ENCODE measurements at regions not wholly inside any gene's neighbourhood (a gene's known extent, or its start where the extent isn't known, plus 50 kb on each side); places are given as distances from the start of the nearest gene placed in this dataset.
"Not testable (repeated sequence)": the region's sequence is repeated elsewhere in the genome, so short reads cannot be mapped to it uniquely, and the experiment has no call there.

DNA sequence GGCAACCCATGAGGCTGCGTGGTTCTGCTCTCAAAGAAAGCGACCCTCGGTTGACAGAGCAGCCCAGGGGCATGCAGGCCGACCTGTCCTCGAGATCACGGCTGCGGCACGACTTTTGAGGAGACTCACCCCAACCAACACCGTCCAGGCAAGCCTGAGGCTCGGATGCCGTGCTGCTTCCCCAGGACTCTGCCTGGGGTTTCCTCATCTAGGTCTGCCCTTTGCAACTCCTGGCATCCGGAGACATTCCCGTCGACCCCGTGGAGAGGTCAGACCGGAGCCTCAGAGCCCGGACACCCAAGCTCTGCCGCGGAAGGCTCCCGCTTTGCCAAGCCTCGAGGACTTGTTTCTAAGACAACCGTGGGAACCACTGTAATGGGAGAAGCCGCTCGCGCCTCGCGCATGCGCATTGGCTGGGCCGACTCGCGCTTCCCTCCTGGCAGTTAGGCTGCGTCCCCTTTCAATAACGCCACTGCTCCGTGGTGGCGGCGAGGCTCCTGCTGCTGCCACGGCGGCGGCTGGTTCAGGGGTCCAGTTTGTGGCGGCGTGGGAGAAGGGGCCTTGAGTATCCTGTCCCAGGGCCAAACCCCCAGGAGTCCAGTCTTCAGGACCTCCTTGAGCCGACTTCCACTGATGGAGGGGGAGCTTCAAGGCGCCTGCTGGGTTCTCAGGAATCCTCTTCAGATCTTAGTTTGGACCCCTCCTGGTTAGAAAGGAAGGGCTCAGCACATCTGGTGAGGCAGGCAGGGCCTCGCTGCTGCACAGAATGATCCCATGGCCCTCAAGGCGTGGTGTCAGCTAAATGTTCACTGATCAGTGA, 101.7 kb upstream of the ZNF337 start:
- ATAC-seq; DNase-seq; H3K9me3 Mint-ChIP-seq; H3K36me3 Mint-ChIP-seq; H3K4me3 Mint-ChIP-seq; CTCF ChIA-PET; H3K4me1 ChIP-seq (ENCODE audit: control insufficient read depth in 2 of 2, insufficient read depth in 2 of 2, low read length in 2 of 2); H3K4me3 ChIP-seq (ENCODE audit: low read length); intact Hi-C loops (cut with micrococcal nuclease); H3K27me3 Mint-ChIP-seq; POLR2A ChIA-PET; H3K9me3 ChIP-seq (ENCODE audit: control insufficient read depth in 2 of 3, low read length in 3 of 3); H3K27ac ChIP-seq (ENCODE audit: low read depth, low read length); H3K27me3 ChIP-seq (ENCODE audit: control insufficient read depth in 2 of 2, insufficient read depth in 2 of 2, low read length in 2 of 2); H3K36me3 ChIP-seq (ENCODE audit: control insufficient read depth in 2 of 3, insufficient read depth in 3 of 3, low read length in 3 of 3); H3K27ac Mint-ChIP-seq; H3K4me1 Mint-ChIP-seq: not testable (repeated sequence)

GRCh38 chr20:25797062-25797461, 100.4 kb upstream of the ZNF337 start:
- ATAC-seq; H3K4me1 ChIP-seq (ENCODE audit: control insufficient read depth in 2 of 2, insufficient read depth in 2 of 2, low read length in 2 of 2); H3K27ac ChIP-seq (ENCODE audit: low read depth, low read length); H3K36me3 ChIP-seq (ENCODE audit: control insufficient read depth in 2 of 3, insufficient read depth in 3 of 3, low read length in 3 of 3); H3K9me3 Mint-ChIP-seq; H3K36me3 Mint-ChIP-seq; H3K4me3 ChIP-seq (ENCODE audit: low read length); H3K27me3 ChIP-seq (ENCODE audit: control insufficient read depth in 2 of 2, insufficient read depth in 2 of 2, low read length in 2 of 2); CTCF ChIA-PET; H3K27ac Mint-ChIP-seq; POLR2A ChIA-PET; H3K27me3 Mint-ChIP-seq; H3K4me1 Mint-ChIP-seq; H3K4me3 Mint-ChIP-seq; DNase-seq; intact Hi-C loops (cut with micrococcal nuclease); H3K9me3 ChIP-seq (ENCODE audit: control insufficient read depth in 2 of 3, low read length in 3 of 3): not testable (repeated sequence)

DNA sequence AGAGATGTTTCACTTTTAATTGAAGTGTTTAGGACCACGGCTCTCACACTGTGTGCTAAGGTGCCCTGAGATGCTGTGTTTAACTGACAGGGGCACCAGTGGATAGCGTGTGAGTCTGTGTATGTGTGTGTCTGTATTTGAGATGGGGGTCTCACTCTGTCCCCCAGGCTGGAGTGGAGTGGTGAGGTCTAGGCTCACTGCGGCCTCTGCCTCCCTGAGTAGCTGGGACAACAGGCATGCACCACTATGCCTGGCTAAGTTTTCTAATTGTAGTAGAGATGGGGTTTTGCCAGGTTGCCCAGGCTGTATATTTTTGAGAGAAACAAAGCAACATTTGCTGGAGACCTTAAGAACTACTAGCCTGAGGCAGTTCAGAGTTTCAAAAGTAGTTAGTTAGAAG, 80.6 kb upstream of the ZNF337 start:
- ATAC-seq; H3K4me3 ChIP-seq (ENCODE audit: low read length); intact Hi-C loops (cut with micrococcal nuclease); H3K27me3 Mint-ChIP-seq; H3K4me3 Mint-ChIP-seq; H3K27me3 ChIP-seq (ENCODE audit: control insufficient read depth in 2 of 2, insufficient read depth in 2 of 2, low read length in 2 of 2); H3K27ac ChIP-seq (ENCODE audit: low read depth, low read length); H3K27ac Mint-ChIP-seq; H3K9me3 ChIP-seq (ENCODE audit: control insufficient read depth in 2 of 3, low read length in 3 of 3); H3K36me3 ChIP-seq (ENCODE audit: control insufficient read depth in 2 of 3, insufficient read depth in 3 of 3, low read length in 3 of 3); H3K4me1 Mint-ChIP-seq; H3K36me3 Mint-ChIP-seq; POLR2A ChIA-PET; CTCF ChIA-PET; H3K9me3 Mint-ChIP-seq; H3K4me1 ChIP-seq (ENCODE audit: control insufficient read depth in 2 of 2, insufficient read depth in 2 of 2, low read length in 2 of 2); DNase-seq: not testable (repeated sequence)

DNA sequence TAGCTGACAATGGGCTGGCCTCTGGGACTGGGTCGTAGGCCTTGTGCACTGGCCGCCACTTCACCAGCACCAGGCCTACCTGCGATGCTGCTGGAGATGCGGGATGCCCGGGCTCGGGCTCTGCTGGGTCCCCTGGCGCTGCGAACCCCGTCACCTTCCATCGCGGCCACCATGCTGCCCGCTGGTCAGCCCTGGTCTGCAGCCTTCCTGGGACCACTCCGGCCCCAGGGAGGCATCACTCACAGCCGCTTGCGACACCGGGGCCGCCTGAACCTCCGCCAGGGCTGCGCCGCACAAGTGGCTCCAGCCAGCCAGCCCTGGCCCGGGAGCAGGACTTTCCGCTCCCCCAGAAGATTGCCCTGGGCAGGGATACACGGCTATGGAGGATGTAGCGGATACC, 78.1 kb upstream of the ZNF337 start:
- H3K36me3 Mint-ChIP-seq; H3K9me3 Mint-ChIP-seq; H3K4me1 Mint-ChIP-seq; H3K4me3 Mint-ChIP-seq; H3K27me3 Mint-ChIP-seq; ATAC-seq; POLR2A ChIA-PET; H3K27ac Mint-ChIP-seq; intact Hi-C loops (cut with micrococcal nuclease); DNase-seq; H3K4me1 ChIP-seq (ENCODE audit: control insufficient read depth in 2 of 2, insufficient read depth in 2 of 2, low read length in 2 of 2); H3K27ac ChIP-seq (ENCODE audit: low read depth, low read length); H3K36me3 ChIP-seq (ENCODE audit: control insufficient read depth in 2 of 3, insufficient read depth in 3 of 3, low read length in 3 of 3); CTCF ChIA-PET; H3K4me3 ChIP-seq (ENCODE audit: low read length); H3K9me3 ChIP-seq (ENCODE audit: control insufficient read depth in 2 of 3, low read length in 3 of 3); H3K27me3 ChIP-seq (ENCODE audit: control insufficient read depth in 2 of 2, insufficient read depth in 2 of 2, low read length in 2 of 2): not testable (repeated sequence)

DNA sequence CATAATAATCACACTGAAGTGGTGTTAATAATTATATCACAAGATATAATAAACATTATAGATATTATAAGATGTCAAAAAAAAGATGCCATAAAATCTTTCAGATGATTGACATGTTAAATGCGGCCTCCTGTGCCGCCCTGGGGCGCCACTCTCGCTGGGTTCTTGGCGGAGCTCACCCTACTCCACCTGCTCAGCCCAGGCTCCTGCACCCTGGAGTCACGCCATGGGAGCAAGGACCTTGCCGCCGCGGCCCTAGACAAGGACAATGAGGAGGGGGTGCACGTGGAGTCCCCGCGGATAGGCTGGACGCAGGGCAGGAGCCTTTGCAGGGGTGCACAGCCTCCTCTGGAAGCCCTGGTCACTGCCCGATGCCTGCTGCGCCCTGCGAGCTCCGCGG, 77.5 kb upstream of the ZNF337 start:
- H3K27me3 Mint-ChIP-seq; H3K27ac ChIP-seq (ENCODE audit: low read depth, low read length); ATAC-seq; H3K9me3 ChIP-seq (ENCODE audit: control insufficient read depth in 2 of 3, low read length in 3 of 3); H3K9me3 Mint-ChIP-seq; H3K4me1 ChIP-seq (ENCODE audit: control insufficient read depth in 2 of 2, insufficient read depth in 2 of 2, low read length in 2 of 2); POLR2A ChIA-PET; H3K4me3 Mint-ChIP-seq; H3K36me3 Mint-ChIP-seq; H3K4me1 Mint-ChIP-seq; CTCF ChIA-PET; H3K27me3 ChIP-seq (ENCODE audit: control insufficient read depth in 2 of 2, insufficient read depth in 2 of 2, low read length in 2 of 2); H3K36me3 ChIP-seq (ENCODE audit: control insufficient read depth in 2 of 3, insufficient read depth in 3 of 3, low read length in 3 of 3); intact Hi-C loops (cut with micrococcal nuclease); H3K4me3 ChIP-seq (ENCODE audit: low read length); DNase-seq; H3K27ac Mint-ChIP-seq: not testable (repeated sequence)

DNA sequence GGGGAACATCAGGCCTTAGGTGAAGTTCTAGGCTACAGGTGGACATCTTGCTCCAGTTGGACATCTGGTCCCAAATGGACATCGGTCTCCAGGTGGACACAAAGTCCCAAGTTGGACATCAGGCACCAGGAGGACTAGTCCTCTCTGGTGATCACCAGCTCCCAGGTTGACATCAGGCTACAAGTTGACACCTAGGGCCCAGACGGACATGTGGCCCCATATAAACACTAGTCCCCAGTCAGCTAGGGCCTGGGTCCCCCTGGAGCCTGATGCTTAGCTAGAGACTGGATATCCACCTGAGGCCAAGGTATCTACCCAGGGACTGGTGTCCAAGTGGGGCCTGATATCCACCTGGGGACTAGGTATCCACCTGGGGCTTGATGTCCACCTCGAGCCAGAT, 75.8 kb upstream of the ZNF337 start:
- H3K9me3 Mint-ChIP-seq = not testable (repeated sequence)

GRCh38 chr20:25771818-25772217, 75.2 kb upstream of the ZNF337 start:
- H3K4me1 Mint-ChIP-seq; H3K9me3 ChIP-seq (ENCODE audit: control insufficient read depth in 2 of 3, low read length in 3 of 3); DNase-seq; H3K9me3 Mint-ChIP-seq; H3K27ac ChIP-seq (ENCODE audit: low read depth, low read length); H3K4me3 ChIP-seq (ENCODE audit: low read length); H3K27me3 Mint-ChIP-seq; H3K27me3 ChIP-seq (ENCODE audit: control insufficient read depth in 2 of 2, insufficient read depth in 2 of 2, low read length in 2 of 2); CTCF ChIA-PET; POLR2A ChIA-PET; H3K36me3 ChIP-seq (ENCODE audit: control insufficient read depth in 2 of 3, insufficient read depth in 3 of 3, low read length in 3 of 3); intact Hi-C loops (cut with micrococcal nuclease); H3K27ac Mint-ChIP-seq; ATAC-seq; H3K4me3 Mint-ChIP-seq; H3K4me1 ChIP-seq (ENCODE audit: control insufficient read depth in 2 of 2, insufficient read depth in 2 of 2, low read length in 2 of 2); H3K36me3 Mint-ChIP-seq: not testable (repeated sequence)

More for the DNA sequence above, 75.8 kb upstream of the ZNF337 start:
- H3K9me3 ChIP-seq (ENCODE audit: control insufficient read depth in 2 of 3, low read length in 3 of 3); H3K27ac Mint-ChIP-seq; H3K36me3 Mint-ChIP-seq; CTCF ChIA-PET; DNase-seq; H3K4me3 Mint-ChIP-seq; H3K4me3 ChIP-seq (ENCODE audit: low read length); H3K4me1 Mint-ChIP-seq; H3K27me3 ChIP-seq (ENCODE audit: control insufficient read depth in 2 of 2, insufficient read depth in 2 of 2, low read length in 2 of 2); H3K36me3 ChIP-seq (ENCODE audit: control insufficient read depth in 2 of 3, insufficient read depth in 3 of 3, low read length in 3 of 3); H3K4me1 ChIP-seq (ENCODE audit: control insufficient read depth in 2 of 2, insufficient read depth in 2 of 2, low read length in 2 of 2); H3K27ac ChIP-seq (ENCODE audit: low read depth, low read length); H3K27me3 Mint-ChIP-seq; POLR2A ChIA-PET; ATAC-seq; intact Hi-C loops (cut with micrococcal nuclease): not testable (repeated sequence)

Measured in naive thymus-derived CD4-positive, alpha-beta T cell (primary cell).